ENCODE measurements at regions not wholly inside any gene's neighbourhood (a gene's known extent, or its start where the extent isn't known, plus 50 kb on each side); places are given as distances from the start of the nearest gene placed in this dataset.

DNA sequence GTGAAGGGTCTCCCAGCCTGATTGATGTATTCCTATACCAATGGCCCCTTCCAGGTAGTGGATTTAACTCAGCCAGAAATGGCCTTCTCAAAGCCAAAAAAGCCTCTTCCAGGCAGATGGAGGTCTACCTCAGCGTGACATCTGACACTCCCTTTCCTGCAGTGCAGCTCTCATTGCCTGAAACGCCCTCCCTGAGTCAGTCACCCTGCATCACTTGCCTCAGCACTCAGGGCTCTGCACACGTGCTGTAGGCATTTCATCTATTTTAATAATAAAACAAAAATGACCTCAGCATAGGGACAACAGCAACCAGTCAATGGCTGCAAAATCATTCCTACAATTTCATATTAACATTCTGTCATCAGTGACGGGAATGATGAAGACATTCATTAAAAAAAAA lies 64.4 kb upstream of the GJA5 start (continued):
- TF ChIP-seq, protein P1, sequence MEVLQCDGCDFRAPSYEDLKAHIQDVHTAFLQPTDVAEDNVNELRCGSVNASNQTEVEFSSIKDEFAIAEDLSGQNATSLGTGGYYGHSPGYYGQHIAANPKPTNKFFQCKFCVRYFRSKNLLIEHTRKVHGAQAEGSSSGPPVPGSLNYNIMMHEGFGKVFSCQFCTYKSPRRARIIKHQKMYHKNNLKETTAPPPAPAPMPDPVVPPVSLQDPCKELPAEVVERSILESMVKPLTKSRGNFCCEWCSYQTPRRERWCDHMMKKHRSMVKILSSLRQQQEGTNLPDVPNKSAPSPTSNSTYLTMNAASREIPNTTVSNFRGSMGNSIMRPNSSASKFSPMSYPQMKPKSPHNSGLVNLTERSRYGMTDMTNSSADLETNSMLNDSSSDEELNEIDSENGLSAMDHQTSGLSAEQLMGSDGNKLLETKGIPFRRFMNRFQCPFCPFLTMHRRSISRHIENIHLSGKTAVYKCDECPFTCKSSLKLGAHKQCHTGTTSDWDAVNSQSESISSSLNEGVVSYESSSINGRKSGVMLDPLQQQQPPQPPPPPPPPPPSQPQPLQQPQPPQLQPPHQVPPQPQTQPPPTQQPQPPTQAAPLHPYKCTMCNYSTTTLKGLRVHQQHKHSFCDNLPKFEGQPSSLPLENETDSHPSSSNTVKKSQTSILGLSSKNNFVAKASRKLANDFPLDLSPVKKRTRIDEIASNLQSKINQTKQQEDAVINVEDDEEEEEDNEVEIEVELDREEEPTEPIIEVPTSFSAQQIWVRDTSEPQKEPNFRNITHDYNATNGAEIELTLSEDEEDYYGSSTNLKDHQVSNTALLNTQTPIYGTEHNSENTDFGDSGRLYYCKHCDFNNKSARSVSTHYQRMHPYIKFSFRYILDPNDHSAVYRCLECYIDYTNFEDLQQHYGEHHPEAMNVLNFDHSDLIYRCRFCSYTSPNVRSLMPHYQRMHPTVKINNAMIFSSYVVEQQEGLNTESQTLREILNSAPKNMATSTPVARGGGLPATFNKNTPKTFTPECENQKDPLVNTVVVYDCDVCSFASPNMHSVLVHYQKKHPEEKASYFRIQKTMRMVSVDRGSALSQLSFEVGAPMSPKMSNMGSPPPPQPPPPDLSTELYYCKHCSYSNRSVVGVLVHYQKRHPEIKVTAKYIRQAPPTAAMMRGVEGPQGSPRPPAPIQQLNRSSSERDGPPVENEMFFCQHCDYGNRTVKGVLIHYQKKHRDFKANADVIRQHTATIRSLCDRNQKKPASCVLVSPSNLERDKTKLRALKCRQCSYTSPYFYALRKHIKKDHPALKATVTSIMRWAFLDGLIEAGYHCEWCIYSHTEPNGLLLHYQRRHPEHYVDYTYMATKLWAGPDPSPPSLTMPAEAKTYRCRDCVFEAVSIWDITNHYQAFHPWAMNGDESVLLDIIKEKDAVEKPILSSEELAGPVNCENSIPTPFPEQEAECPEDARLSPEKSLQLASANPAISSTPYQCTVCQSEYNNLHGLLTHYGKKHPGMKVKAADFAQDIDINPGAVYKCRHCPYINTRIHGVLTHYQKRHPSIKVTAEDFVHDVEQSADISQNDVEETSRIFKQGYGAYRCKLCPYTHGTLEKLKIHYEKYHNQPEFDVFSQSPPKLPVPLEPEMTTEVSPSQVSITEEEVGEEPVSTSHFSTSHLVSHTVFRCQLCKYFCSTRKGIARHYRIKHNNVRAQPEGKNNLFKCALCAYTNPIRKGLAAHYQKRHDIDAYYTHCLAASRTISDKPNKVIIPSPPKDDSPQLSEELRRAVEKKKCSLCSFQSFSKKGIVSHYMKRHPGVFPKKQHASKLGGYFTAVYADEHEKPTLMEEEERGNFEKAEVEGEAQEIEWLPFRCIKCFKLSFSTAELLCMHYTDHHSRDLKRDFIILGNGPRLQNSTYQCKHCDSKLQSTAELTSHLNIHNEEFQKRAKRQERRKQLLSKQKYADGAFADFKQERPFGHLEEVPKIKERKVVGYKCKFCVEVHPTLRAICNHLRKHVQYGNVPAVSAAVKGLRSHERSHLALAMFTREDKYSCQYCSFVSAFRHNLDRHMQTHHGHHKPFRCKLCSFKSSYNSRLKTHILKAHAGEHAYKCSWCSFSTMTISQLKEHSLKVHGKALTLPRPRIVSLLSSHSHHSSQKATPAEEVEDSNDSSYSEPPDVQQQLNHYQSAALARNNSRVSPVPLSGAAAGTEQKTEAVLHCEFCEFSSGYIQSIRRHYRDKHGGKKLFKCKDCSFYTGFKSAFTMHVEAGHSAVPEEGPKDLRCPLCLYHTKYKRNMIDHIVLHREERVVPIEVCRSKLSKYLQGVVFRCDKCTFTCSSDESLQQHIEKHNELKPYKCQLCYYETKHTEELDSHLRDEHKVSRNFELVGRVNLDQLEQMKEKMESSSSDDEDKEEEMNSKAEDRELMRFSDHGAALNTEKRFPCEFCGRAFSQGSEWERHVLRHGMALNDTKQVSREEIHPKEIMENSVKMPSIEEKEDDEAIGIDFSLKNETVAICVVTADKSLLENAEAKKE (CRISPR knock-in tag; IDR thresholded peaks at IDR 0.05) = no peak
- TF ChIP-seq, protein P2, sequence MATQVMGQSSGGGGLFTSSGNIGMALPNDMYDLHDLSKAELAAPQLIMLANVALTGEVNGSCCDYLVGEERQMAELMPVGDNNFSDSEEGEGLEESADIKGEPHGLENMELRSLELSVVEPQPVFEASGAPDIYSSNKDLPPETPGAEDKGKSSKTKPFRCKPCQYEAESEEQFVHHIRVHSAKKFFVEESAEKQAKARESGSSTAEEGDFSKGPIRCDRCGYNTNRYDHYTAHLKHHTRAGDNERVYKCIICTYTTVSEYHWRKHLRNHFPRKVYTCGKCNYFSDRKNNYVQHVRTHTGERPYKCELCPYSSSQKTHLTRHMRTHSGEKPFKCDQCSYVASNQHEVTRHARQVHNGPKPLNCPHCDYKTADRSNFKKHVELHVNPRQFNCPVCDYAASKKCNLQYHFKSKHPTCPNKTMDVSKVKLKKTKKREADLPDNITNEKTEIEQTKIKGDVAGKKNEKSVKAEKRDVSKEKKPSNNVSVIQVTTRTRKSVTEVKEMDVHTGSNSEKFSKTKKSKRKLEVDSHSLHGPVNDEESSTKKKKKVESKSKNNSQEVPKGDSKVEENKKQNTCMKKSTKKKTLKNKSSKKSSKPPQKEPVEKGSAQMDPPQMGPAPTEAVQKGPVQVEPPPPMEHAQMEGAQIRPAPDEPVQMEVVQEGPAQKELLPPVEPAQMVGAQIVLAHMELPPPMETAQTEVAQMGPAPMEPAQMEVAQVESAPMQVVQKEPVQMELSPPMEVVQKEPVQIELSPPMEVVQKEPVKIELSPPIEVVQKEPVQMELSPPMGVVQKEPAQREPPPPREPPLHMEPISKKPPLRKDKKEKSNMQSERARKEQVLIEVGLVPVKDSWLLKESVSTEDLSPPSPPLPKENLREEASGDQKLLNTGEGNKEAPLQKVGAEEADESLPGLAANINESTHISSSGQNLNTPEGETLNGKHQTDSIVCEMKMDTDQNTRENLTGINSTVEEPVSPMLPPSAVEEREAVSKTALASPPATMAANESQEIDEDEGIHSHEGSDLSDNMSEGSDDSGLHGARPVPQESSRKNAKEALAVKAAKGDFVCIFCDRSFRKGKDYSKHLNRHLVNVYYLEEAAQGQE (IDR thresholded peaks at IDR 0.05; ENCODE audit: unreplicated experiment) = no peak
- TF ChIP-seq NANOG (IDR thresholded peaks at IDR 0.05; ENCODE audit: borderline replicate concordance) = no peak
- TF ChIP-seq ZNF331 (CRISPR knock-in tag; IDR thresholded peaks at IDR 0.05; ENCODE audit: low read depth) = no peak

DNA sequence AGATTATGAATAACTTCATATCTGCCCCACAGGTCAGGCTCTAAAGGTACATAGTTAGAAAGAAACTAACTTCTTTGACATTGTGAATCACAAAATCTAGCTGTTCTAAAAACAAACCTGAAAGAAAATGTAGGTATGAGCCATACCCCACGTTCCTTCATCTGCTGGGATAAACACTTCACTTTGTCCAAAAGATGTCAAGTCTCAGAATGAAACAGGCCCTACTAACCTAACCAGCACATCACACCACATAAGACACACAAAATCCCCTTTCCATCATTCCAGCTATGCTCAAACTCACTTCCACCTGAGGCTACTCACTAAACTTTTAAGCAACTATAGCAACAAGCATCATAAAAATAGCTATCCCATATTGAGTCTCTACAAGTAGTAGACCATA lies 65.2 kb upstream of the GJA5 start:
- Mint-ChIP-seq H3K27ac (no peak overlapping the region), H3K4me1 (no peaks in the 10 kb centered on the region), H3K27me3 (ENCODE audit: insufficient read depth, low read depth, poor library complexity) (no peaks in the 10 kb centered on the region), H3K4me3 (no peak overlapping the region), H3K36me3 (ENCODE audit: low read depth) (no peaks in the 10 kb centered on the region), H3K9me3 (no peaks in the 10 kb centered on the region; the same call in 2 of the 3 replicates)
- Histone ChIP-seq H3K27ac (ENCODE audit: low read depth) (no peak overlapping the region), H3K36me3 (ENCODE audit: insufficient read depth) (no peaks in the 10 kb centered on the region), H3K79me2 (replicated peaks; ENCODE audit: insufficient read depth) (no peaks in the 10 kb centered on the region), H2AFZ (no peak overlapping the region), H3K4me2 (no peak overlapping the region), H3K4me1 (ENCODE audit: insufficient read depth) (no peaks in the 10 kb centered on the region), H3K27me3 (ENCODE audit: insufficient read depth) (no peaks in the 10 kb centered on the region), H3F3A (replicated peaks; ENCODE audit: low read depth) (no peaks in the 10 kb centered on the region), H3K9me2 (ENCODE audit: insufficient read depth) (0 out of 2 replicates have a peak, but pooled peaks cover 11% of the 10 kb centered on the region), H3K4me3 (no peak overlapping the region), H4K20me1 (replicated peaks; ENCODE audit: insufficient read depth) (no peaks in the 10 kb centered on the region)
- no peak for DNase-seq (ENCODE audit: low spot score)
- ATAC-seq = no peak
- TF ChIP-seq EZH2phosphoT487 (IDR thresholded peaks at IDR 0.05; ENCODE audit: unreplicated experiment) = no peak
- TF ChIP-seq, protein P3, sequence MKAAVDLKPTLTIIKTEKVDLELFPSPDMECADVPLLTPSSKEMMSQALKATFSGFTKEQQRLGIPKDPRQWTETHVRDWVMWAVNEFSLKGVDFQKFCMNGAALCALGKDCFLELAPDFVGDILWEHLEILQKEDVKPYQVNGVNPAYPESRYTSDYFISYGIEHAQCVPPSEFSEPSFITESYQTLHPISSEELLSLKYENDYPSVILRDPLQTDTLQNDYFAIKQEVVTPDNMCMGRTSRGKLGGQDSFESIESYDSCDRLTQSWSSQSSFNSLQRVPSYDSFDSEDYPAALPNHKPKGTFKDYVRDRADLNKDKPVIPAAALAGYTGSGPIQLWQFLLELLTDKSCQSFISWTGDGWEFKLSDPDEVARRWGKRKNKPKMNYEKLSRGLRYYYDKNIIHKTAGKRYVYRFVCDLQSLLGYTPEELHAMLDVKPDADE (IDR thresholded peaks at IDR 0.05) = no peak
- TF ChIP-seq CREB1 (CRISPR knock-in tag; IDR thresholded peaks at IDR 0.05; ENCODE audit: low read depth) = no peak
- no peak for TF ChIP-seq EZH2 (IDR thresholded peaks at IDR 0.05; ENCODE audit: low read depth, unreplicated experiment)
- no peak for TF ChIP-seq STAT1 (IDR thresholded peaks at IDR 0.05; ENCODE audit: unreplicated experiment)
- no peak for TF ChIP-seq ZNF331 (CRISPR knock-in tag; IDR thresholded peaks at IDR 0.05; ENCODE audit: low read depth)

All from GM23338 (cell line).